NCI-H510A treated with DMSO at 0.1 percent for 48 hours (cell line): ENCODE measurements at regions not wholly inside any gene's neighbourhood (a gene's known extent, or its start where the extent isn't known, plus 50 kb on each side); places are given as distances from the start of the nearest gene placed in this dataset.

Source experiments
- DNase-seq: peaks from one replicate; lab custom pipeline; 2025; lab: John Stamatoyannopoulos, UW

DNA sequence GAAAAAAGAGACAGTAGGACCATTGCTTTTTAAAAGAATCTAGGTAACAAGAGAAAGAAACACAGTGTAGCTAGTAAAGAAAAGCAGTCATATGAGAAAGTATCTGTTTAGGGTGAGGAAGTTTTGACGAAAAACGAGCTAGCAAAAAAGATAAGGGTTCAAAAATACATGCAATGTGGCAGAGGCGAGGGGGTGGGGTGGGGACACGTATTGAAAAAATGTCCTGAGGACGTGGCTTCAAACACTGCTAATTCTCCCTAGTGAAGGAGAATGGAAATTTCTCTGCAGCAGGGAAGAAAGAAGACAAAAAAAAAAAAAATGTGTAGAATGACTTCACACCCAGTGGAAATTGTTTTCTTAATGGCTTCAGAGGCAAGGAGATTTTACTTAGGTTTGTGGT, 856.4 kb upstream of the INTU start:
- DNase-seq, result no peak

DNA sequence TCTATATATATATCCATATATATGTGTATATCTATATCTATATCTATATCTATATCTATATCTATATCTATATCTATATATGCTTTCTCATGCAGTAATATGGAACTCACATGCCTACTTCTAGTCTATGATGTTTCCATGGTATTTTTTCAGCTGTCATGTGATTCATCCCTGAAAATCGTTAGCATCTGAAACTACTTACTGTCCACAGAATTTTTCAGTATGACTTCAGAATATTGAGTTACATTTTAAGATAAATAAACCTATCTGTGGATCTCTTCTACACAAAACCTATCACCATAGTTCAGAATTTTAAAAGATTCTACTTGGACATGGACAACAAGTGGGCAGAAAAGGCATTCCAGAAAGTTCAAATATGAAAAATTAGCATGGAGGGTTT, 855.1 kb upstream of the INTU start:
- DNase-seq, result no peak

DNA sequence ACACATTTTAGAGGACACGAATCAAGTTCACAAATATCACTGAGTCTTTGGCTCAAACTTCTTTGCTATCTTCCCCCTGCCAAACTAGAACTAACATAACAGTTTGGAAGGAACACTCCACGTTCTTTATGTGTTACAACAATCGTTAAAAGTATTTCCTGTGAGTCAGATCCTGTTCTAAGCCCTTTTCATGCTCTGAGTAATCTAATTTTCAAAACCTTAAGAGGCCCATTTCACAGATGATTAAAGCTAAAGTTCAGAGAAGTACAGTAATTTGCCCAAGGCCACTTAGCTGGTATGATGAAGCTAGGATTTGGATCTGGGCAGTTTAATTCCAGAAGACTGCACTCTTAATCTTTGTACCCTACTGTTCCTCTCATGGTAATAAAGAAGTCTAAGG, 854.4 kb upstream of the INTU start:
- DNase-seq, result no peak

DNA sequence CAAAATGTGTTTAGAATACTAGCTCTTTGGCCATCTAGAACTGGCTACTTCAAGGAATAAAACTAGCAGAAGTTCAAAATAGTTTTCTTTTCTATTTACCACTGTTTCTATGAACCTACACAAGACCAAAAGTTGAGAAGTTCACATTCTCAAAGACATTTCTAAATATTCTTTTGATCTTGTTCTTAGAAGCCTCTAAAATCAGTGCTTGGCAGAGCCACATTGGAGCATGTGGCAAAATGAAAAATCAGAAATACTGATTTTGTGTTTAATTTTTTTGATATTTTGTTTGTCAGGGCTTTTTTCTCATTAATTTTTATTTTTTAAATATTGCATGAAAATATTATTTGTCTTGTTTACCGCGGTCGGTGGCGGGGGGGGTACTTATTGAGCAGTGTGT, 853.8 kb upstream of the INTU start:
- no peak for DNase-seq

DNA sequence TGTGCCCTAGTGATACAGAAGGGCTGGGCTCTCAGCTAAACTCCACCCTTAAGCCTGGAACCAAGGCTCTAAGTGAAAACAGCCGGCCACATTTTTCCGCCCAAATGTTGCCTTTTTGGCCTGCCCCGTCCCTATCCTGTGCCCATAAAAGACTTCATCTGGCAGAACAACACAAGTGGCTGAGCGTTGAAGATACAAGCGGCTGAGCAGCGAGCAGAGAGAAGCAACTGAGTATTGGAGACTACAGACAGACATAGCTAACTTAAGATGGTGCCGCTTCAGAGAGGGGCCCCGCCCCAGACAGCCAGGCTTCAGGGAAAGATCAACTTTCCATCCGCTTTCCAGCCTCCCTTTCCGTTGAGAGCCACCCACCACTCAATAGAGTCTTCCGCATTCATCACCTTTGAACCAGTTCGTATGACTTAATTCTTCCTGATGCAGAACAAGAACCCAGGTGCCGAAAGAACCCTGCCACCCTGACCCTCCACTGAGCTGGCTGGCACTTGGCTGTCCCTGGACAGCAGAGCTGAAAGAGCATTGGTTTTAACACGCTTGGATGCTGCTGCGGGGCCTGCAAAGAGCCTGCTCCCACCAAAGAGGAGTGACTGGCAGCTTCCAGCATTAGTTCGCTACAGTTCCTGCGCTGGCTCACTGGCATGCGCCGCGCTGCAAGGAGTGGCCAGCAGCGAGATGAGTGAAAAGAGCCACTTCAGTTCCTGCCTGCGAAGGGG, 853.2 kb upstream of the INTU start:
- DNase-seq, result no peak

DNA sequence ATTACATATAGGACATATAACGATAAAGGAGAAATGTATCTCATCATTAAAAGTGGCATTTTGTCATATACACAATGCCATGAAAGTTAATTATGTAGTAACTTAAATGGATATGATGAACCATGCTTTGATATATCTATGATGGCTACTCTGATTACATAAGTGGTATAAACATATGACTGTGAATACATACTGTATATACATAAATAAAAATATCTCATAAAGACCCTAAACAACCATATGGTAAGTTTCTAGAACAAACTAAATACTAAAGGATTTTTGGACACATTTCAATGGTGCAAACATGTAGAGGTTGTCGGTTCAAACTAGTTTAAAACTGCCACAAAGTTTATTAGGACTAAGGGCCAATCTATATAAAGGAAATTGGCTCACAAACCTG, 849.6 kb upstream of the INTU start:
- no peak for DNase-seq

DNA sequence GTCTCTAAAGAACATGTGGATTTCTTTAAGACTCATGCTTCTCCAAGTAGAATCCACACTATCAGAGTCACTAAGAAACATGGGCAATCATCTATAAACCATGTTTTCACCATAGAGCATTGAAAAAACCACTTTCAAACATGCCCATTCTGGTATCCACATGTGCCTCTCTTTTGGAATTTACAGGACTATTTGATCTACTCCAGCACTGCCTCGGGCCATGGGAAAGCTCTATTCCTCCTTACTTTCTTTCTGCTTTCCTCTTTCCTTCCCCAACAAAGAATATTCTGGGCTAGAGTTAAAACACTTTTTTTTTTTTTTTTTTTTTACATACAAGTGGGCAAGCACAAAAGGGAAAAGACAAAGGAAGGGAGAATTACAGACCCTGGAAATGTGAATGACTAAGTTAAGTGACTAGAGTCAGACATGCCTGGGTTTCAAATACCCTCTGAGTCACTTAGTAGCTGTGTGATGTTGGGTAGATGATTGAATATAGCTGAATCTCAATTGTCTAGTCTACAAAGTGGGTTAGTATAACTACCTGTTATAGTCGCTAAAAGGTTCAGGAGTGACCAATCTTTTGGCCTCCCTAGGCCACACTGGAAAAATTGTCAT, 847.7 kb upstream of the INTU start:
- DNase-seq, result no peak

DNA sequence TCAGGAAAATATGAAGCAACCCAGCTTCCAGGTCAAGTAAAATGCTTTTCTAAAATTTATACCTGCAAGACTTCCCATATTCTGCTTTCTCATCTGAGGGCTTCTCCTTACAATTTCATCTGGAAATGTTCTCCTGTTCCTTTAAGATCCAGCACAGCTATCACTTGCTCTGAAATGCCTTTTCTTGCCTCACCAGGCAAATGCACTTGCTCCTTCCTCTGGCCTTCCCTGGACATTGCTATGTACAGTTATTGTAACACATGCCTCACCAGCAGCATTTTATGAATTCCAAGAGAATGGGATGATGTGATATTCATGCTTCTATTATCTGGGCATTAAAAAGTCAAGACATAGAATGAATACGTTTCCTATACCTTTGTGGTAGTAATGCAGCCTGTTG, 842.1 kb upstream of the INTU start:
- DNase-seq, result no peak

DNA sequence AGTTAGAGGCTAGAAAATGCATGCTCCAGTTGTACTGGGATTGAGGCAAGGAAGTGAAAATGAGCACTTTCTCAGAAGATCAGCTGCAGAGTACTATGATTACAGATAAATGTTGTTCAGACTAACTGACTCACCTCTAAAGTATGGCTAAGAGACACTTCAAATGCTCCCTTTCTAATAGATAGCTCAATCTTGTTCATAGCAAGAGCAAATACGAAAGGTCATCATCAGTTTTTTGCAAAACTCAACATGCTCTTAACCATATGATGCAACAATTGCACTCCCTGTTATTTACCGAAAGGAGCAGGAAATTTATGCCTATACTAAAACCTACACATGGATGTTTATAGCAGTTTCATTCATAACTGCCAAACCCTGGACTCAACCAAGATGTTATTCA, 838.4 kb upstream of the INTU start:
- DNase-seq, result no peak

DNA sequence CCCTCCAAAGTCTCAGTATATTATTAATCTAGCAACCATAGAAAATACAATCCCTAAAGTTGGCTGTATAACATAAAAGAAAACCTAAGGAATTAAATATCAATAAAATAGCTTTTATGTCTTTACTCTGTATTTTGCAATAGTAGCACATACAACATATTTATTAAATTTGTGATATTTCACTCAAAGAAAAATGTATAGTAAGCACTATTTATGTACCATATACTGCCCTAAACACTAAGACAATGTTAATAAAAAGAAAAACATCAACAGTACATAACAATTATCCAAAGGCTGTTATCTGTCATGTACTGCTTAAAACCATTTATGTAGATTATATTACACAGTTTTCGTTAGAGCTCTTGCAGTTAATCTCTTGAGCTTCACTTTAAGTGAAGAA, 834.5 kb upstream of the INTU start:
- DNase-seq, result no peak

DNA sequence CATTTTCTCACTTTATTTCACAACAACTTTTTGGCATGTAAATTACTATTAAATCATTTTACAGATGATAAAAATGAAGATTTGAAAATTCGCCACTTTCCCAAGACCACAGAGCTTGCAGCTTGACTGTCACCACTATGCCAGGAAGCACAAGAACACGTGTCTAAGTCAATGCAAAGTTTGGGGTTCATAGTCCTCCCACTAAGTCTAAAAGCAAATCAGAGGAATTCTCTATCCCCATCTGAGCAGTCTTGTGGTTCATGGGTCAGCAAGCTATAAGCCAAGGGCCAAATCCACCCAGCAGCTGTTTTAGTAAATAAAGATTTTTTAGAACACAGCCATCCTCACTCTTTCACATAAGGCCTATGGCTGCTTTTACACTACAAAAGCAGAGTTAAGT, 833.3 kb upstream of the INTU start:
- no peak for DNase-seq

DNA sequence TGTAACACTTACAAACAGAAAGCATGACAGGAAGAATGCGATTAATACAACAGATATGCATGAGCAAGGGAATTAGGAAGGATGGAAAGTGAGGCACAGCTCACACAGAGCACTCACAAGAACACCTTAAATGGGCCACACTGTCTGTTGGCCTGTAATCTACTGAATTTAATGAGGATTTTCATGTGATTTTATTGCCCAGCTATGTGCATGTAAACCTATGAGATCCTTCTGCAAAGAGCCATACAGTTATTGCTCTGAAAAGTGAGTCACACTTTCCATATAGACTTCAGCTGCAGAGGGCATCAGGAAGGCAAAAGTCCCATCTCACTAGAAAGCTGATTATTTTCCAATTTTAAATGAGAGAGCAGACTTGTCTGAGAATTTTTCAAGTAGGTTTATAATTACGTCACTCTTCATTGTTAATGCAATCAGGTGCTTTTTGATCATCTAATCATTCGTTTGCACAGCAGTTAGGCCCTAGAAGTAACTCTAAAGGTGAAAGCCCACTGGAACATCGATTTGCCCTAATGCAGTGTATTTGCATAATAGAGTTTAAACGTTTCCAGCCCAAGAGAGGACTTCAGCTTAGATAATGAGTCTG, 832.7 kb upstream of the INTU start:
- no peak for DNase-seq

DNA sequence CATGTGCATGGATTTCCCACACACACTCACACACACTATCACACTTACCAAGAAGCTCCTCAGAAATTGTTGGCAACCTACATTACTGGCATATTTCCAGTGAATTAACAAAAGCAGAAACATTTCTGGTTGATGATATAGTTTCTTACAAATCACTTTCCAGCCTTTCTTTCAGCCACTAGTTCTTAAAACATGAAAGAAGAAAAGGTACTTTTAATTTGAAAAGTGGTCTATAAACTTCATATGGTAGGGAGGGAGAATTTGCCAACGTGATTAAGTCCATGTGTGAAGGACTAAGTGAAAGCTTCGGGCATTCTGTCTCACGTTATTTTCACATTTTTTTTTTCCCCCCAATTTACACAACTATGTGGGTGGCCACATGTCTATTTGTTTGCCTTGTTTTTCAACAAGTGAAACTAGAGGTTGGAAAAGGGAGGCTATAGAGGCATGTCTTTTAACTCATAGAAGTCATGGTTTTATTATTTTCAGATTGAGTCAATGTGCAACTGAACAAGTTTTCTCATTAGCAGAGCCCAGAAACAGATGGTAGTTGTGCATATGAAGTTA, 832.1 kb upstream of the INTU start:
- DNase-seq, result no peak

DNA sequence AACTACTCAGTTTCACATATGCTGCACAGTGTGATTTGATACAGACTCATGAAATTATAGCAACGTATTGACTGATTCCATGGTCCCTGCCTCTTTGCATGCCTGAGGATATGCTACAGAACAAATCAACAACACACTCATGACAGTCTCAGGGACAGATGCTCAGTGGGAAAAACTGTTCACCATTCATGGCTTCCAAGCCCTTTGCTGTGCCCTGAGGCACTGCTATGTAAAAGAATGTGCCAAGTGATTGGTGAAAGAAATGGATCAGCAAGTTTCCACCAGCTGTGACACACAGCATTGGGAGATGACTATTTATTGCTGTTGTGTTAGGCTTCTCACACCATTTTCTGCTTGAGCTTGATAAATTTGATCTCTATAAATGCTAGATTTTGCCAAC, 825.6 kb upstream of the INTU start:
- no peak for DNase-seq

DNA sequence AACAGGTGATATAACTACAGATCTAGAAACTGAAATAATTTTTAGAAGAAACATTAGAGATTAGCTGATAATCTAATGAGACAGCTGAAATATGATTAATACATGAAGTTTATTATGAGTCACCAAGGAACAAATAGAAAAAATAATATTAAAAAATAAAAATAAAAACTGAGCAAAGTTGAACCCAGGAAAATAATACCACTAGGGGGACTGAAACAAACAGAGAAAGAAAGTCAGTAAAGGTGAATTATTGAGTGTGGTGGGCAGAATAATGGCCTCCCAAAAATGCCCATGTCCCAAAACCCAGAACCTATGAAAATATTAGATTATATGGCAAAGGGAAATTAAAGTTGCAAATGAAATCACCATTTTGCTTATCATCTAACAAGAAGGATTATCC, 820.7 kb upstream of the INTU start:
- no peak for DNase-seq

DNA sequence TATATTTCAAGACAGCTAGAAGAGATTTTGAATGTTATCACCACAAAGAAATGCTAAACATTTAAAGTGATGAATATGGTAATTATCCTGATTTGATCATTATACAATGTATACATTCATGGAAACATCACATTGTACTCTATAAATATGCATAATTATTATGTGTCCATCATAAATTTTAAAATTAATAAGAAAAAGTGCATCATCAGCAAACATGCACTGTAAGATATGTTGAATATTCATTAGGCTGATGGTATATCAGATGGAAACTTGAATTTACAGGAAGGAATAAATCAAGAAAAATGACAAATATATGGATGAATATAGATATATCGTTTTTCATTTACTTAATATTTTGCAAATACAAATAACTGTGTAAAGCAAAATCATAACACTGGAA, 812.1 kb upstream of the INTU start:
- no peak for DNase-seq

DNA sequence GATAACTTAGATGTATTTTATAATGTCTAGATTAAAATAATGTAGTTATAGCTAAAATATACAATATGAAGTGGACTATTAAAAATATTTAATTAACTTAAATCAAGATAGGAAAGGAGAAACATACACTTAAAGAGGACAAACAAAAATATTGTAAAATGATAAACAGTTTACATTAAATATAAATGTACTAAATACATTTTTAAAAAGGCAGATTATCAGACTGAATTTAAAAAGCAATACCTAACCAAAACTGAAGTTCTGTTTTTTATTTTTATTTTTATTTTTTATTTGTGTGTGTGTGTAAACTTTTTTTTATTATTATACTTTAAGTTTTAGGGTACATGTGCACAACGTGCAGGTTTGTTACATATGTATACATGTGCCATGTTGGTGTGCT, 811.6 kb upstream of the INTU start:
- no peak for DNase-seq

DNA sequence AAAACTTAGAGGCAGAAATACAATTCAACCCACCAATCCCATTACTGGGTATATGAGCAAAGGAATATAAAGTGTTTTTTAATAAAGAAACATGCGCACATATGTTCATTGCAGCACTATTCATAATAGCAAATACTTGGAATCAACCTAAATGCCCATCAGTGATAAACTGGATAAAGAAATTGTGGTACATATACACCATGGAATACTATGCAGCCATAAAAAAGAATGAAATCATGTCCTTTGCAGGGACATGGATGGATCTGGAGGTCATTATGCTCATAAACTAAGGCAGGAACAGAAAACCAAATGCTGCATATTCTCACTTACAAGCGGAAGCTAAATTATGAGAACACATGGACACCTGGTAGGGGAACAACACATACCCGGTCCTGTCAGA, 807.7 kb upstream of the INTU start:
- no peak for DNase-seq

DNA sequence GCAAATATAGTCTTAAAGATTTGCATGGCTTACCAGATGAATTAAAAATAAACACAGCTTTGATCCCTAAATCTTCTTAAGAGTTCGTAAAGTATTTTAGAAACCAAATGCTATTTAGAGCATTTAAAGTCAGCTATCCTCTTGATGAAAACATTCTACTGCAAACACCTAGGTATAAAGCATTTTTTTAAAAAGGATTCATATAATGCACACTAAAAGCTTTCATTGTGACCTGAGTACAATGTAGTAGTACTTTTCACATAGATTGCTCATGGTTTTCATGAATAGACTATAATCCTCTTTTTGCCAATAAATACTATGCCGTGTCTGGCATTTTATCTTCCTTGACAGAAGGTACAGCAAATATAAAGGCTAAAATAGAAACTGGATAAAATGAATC, 805.1 kb upstream of the INTU start:
- no peak for DNase-seq

DNA sequence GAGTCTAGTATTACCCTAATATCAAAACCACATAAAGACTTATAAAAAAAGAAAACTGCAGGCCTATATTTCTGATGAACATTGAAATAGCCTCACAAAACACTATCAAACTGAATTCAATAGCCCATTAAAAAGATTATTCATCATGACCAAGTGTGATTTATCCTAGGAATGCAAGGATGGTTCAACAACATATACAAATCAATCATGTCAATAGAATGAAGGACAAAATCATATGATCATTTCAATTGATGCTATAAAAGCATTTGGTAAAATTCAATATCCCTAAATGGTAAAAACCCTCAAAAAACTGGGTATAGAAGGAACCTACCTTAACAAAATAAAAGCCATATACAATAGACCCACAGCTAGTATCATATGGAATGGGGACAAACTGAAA, 797.9 kb upstream of the INTU start:
- no peak for DNase-seq

DNA sequence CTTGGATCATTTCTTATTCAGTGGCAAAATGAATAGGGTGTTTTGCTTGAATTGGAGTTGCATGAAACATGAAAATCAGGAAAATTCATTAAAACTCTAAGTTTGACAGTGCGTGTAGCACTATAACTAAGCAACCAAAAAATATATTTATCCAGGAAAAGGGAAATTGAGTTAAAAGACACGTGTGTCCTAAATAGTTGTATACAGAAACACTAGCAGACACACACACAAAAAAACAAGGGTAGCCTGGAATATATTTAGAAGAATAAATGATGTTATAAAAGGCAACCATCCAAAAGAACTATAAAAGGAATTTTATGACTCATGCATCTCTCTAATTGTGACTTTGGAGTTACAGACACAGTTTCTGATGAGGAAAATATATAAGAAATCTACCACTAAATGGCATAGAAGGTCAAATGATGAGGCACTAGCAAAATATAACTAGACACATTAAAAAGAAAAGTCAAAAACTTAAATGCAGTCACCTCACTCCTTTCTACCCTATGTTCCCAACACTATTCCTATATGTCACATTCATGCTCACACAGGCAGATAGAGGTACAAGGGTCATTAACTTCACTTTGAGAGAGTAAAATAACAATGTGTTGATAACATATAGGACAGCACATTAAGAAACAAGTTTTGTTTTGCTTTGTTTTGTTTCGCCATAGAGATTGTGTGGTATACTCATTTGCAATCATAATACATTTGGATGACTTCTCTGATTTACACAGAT, 793.6 kb upstream of the INTU start:
- DNase-seq, result no peak

DNA sequence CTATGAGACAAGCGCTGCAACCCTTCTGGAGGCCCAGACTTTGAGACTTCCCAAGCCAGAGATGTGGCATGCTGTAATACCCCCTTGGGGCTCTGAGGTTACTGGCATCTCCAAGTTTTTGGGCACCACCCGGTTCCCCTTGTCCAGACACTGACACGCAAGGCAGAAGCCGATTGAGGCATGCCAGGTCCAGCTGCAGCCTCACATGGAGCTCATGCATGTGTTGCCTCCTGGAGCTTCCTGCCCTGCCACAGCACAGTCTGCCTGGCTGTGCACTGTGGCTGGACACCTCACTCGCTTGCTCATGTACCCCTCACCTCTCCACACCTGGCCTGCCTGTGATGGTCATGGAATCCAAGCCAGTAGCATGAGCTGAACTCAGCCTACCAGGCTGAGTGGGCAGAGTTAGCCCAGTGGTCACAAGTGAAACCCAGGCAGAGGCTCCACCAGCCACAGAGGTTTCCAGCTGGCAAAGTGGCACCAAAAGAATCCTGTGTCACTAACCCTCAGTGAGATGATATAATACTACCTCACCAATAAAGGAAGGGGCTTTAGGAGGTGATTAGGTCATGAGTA, 789.2 kb upstream of the INTU start:
- no peak for DNase-seq
